HG02970 (cell line): ENCODE measurements at regions not wholly inside any gene's neighbourhood (a gene's known extent, or its start where the extent isn't known, plus 50 kb on each side); places are given as distances from the start of the nearest gene placed in this dataset.

Source experiments
- ATAC-seq: cut with Tn5 transposase; IDR thresholded peaks from one replicate; pipeline ENCODE4 v1.9.1; 2021; ENCODE audit warnings: mild to moderate bottlenecking, moderate library complexity, moderate number of reproducible peaks; ENCODE audit not compliant: unreplicated experiment, low FRiP score

GRCh38 chr2:7886666-7887065, 795.2 kb upstream of the ID2 start:
- no peak for ATAC-seq

GRCh38 chr2:7887441-7887840, 794.4 kb upstream of the ID2 start:
- no peak for ATAC-seq

- ATAC-seq = no peak
Observed at GRCh38 chr2:7888876-7889275, 793.0 kb upstream of the ID2 start.

- ATAC-seq = no peak
Observed at GRCh38 chr2:7891312-7891711, 790.5 kb upstream of the ID2 start.

- ATAC-seq = no peak
Observed at GRCh38 chr2:7895289-7895688, 786.6 kb upstream of the ID2 start.

GRCh38 chr2:7896940-7897487, 784.8 kb upstream of the ID2 start:
- no peak for ATAC-seq

- no peak for ATAC-seq
Observed at GRCh38 chr2:7899241-7899640, 782.6 kb upstream of the ID2 start.

- ATAC-seq = no peak
Observed at GRCh38 chr2:7899923-7900322, 781.9 kb upstream of the ID2 start.

- ATAC-seq = no peak
Observed at GRCh38 chr2:7900593-7900992, 781.3 kb upstream of the ID2 start.

- no peak for ATAC-seq
Observed at GRCh38 chr2:7902251-7902765, 779.5 kb upstream of the ID2 start.

- no peak for ATAC-seq
Observed at GRCh38 chr2:7904319-7904718, 777.5 kb upstream of the ID2 start.

- ATAC-seq = no peak
Observed at GRCh38 chr2:7905756-7906155, 776.1 kb upstream of the ID2 start.

GRCh38 chr2:7906431-7906830, 775.4 kb upstream of the ID2 start:
- no peak for ATAC-seq

GRCh38 chr2:7907041-7907440, 774.8 kb upstream of the ID2 start:
- ATAC-seq = no peak

GRCh38 chr2:7910752-7911151, 771.1 kb upstream of the ID2 start:
- ATAC-seq = no peak

GRCh38 chr2:7911196-7911595, 770.7 kb upstream of the ID2 start:
- ATAC-seq = no peak

GRCh38 chr2:7913974-7914373, 767.9 kb upstream of the ID2 start:
- ATAC-seq = no peak

GRCh38 chr2:7915302-7916091, 766.4 kb upstream of the ID2 start:
- no peak for ATAC-seq

GRCh38 chr2:7916670-7917069, 765.2 kb upstream of the ID2 start:
- no peak for ATAC-seq

GRCh38 chr2:7919510-7919909, 762.3 kb upstream of the ID2 start:
- no peak for ATAC-seq

GRCh38 chr2:7924023-7924762, 757.7 kb upstream of the ID2 start:
- no peak for ATAC-seq
